ACC112 (cell line): ENCODE measurements at regions not wholly inside any gene's neighbourhood (a gene's known extent, or its start where the extent isn't known, plus 50 kb on each side); places are given as distances from the start of the nearest gene placed in this dataset.
"Not testable (repeated sequence)": the region's sequence is repeated elsewhere in the genome, so short reads cannot be mapped to it uniquely, and the experiment has no call there.

ENCODE experiments used
- H2AFZ ChIP-seq: fragments of 200-600 bp; sonication (generic); one replicate; pipeline ENCODE4 v1.6.0; 2017; ENCODE audit warnings: antibody characterized with exemption, low read length; ENCODE audit not compliant: unreplicated experiment
- H3K27ac ChIP-seq: fragments of 200-600 bp; sonication (generic); 2 replicates; pipeline ENCODE4 v1.5.1; 2014; ENCODE audit warnings: low read depth, mild to moderate bottlenecking, antibody characterized with exemption, low read length, moderate library complexity
- H3K27me3 ChIP-seq: fragments of 200-600 bp; sonication (generic); 2 replicates; pipeline ENCODE4 v1.6.1; 2014; ENCODE audit warnings: mild to moderate bottlenecking, antibody characterized with exemption, low read length, moderate library complexity, mixed read lengths; ENCODE audit not compliant: insufficient read depth
- H3K36me3 ChIP-seq: fragments of 200-600 bp; sonication (generic); 2 replicates; pipeline ENCODE4 v1.6.1; 2016; ENCODE audit warnings: mild to moderate bottlenecking, antibody characterized with exemption, low read length, moderate library complexity, mixed read lengths; ENCODE audit not compliant: insufficient read depth
- H3K4me1 ChIP-seq: fragments of 200-600 bp; sonication (generic); one replicate; pipeline ENCODE4 v1.6.1; 2016; ENCODE audit warnings: low read length, mixed read lengths; ENCODE audit not compliant: insufficient read depth, unreplicated experiment, control insufficient read depth
- H3K4me3 ChIP-seq: fragments of 200-600 bp; sonication (generic); 2 replicates; pipeline ENCODE4 v1.5.1; 2014; ENCODE audit warnings: mild to moderate bottlenecking, low read depth, low read length
- H3K79me2 ChIP-seq: fragments of 200-600 bp; sonication (generic); one replicate; pipeline ENCODE4 v1.6.0; 2016; ENCODE audit warnings: low read length; ENCODE audit not compliant: control insufficient read depth, unreplicated experiment, insufficient read depth

- Histone ChIP-seq H3K4me3 (no peak overlapping the region), H2AFZ (no peak overlapping the region), H3K36me3 (no peaks in the 10 kb centered on the region), H3K4me1 (no peaks in the 10 kb centered on the region), H3K27me3 (peaks cover 45% of the 10 kb centered on the region), H3K79me2 (no peaks in the 10 kb centered on the region), H3K27ac (no peak overlapping the region)
Observed at GRCh38 chr1:214141486-214141885, 139.5 kb upstream of the SMYD2 start.

GRCh38 chr1:214143006-214143992, 137.7 kb upstream of the SMYD2 start:
- Histone ChIP-seq H3K36me3 (no peaks in the 10 kb centered on the region), H3K27ac (no peak overlapping the region), H2AFZ (no peak overlapping the region), H3K27me3 (peaks cover 42% of the 10 kb centered on the region), H3K79me2 (no peaks in the 10 kb centered on the region), H3K4me3 (no peak overlapping the region), H3K4me1 (no peaks in the 10 kb centered on the region)

- H3K79me2 ChIP-seq, H3K4me3 ChIP-seq, H3K36me3 ChIP-seq, H2AFZ ChIP-seq, H3K27ac ChIP-seq, H3K4me1 ChIP-seq: not testable (repeated sequence)
- H3K27me3 ChIP-seq, result peaks cover 46% of the 10 kb centered on the region
Observed at GRCh38 chr1:214144521-214144920, 136.4 kb upstream of the SMYD2 start.

- H3K27ac ChIP-seq, result no peak overlapping the region
- H3K27me3 ChIP-seq, result peaks cover 38% of the 10 kb centered on the region
- no peak overlapping the region for H2AFZ ChIP-seq
- H3K4me3 ChIP-seq, result no peak overlapping the region
- no peaks in the 10 kb centered on the region for H3K79me2 ChIP-seq
- H3K36me3 ChIP-seq, result no peaks in the 10 kb centered on the region
- H3K4me1 ChIP-seq, result no peaks in the 10 kb centered on the region
Observed at GRCh38 chr1:214146523-214146922, 134.4 kb upstream of the SMYD2 start.

GRCh38 chr1:214154596-214155292, 126.2 kb upstream of the SMYD2 start:
- Histone ChIP-seq H3K4me1 (no peaks in the 10 kb centered on the region), H3K4me3 (no peak overlapping the region), H3K36me3 (no peaks in the 10 kb centered on the region), H2AFZ (no peak overlapping the region), H3K27ac (no peak overlapping the region), H3K79me2 (no peaks in the 10 kb centered on the region), H3K27me3 (peaks cover 68% of the 10 kb centered on the region)

GRCh38 chr1:214155987-214156625, 124.9 kb upstream of the SMYD2 start:
- Histone ChIP-seq H3K4me1 (no peaks in the 10 kb centered on the region), H2AFZ (no peak overlapping the region), H3K4me3 (no peak overlapping the region), H3K79me2 (no peaks in the 10 kb centered on the region), H3K36me3 (no peaks in the 10 kb centered on the region), H3K27ac (no peak overlapping the region), H3K27me3 (peaks cover 81% of the 10 kb centered on the region)

- no peaks in the 10 kb centered on the region for H3K36me3 ChIP-seq
- no peak overlapping the region for H2AFZ ChIP-seq
- no peak overlapping the region for H3K27ac ChIP-seq
- no peak overlapping the region for H3K4me3 ChIP-seq
- no peaks in the 10 kb centered on the region for H3K79me2 ChIP-seq
- no peaks in the 10 kb centered on the region for H3K4me1 ChIP-seq
- peaks cover 89% of the 10 kb centered on the region for H3K27me3 ChIP-seq
Observed at GRCh38 chr1:214164173-214164572, 116.8 kb upstream of the SMYD2 start.

- H3K27me3 ChIP-seq, result peaks cover 84% of the 10 kb centered on the region
- H2AFZ ChIP-seq, result no peak overlapping the region
- H3K4me1 ChIP-seq, result no peaks in the 10 kb centered on the region
- H3K4me3 ChIP-seq, result no peak overlapping the region
- no peaks in the 10 kb centered on the region for H3K36me3 ChIP-seq
- H3K27ac ChIP-seq, result no peak overlapping the region
- H3K79me2 ChIP-seq, result no peaks in the 10 kb centered on the region
Observed at GRCh38 chr1:214165850-214166374, 115.0 kb upstream of the SMYD2 start.

- no peak overlapping the region for H3K4me3 ChIP-seq
- H3K36me3 ChIP-seq, result no peaks in the 10 kb centered on the region
- H3K79me2 ChIP-seq, result no peaks in the 10 kb centered on the region
- peaks cover 77% of the 10 kb centered on the region for H3K27me3 ChIP-seq
- no peak overlapping the region for H2AFZ ChIP-seq
- H3K27ac ChIP-seq, result no peak overlapping the region
- H3K4me1 ChIP-seq, result no peaks in the 10 kb centered on the region
Observed at GRCh38 chr1:214174508-214175199, 106.3 kb upstream of the SMYD2 start.

GRCh38 chr1:214178102-214178501, 102.9 kb upstream of the SMYD2 start:
- H3K4me1 ChIP-seq, result no peaks in the 10 kb centered on the region
- H3K27ac ChIP-seq, result no peak overlapping the region
- H2AFZ ChIP-seq, result no peak overlapping the region
- no peaks in the 10 kb centered on the region for H3K79me2 ChIP-seq
- H3K4me3 ChIP-seq, result no peak overlapping the region
- no peaks in the 10 kb centered on the region for H3K36me3 ChIP-seq
- H3K27me3 ChIP-seq, result peaks cover 86% of the 10 kb centered on the region
